NT2/D1 (cell line): ENCODE measurements at regions not wholly inside any gene's neighbourhood (a gene's known extent, or its start where the extent isn't known, plus 50 kb on each side); places are given as distances from the start of the nearest gene placed in this dataset.
"Not testable (repeated sequence)": the region's sequence is repeated elsewhere in the genome, so short reads cannot be mapped to it uniquely, and the experiment has no call there.

Experiments
- DNase-seq: peaks from one replicate; pipeline ENCODE4 v3.0.0-alpha.2; 2011; ENCODE audit warnings: low read depth, low spot score
- H3K27me3 ChIP-seq: 2 replicates; pipeline ENCODE4 v1.6.0; 2011; ENCODE audit warnings: mild to moderate bottlenecking; ENCODE audit not compliant: insufficient read length, insufficient read depth
- H3K36me3 ChIP-seq: 2 replicates; pipeline ENCODE4 v1.6.1; 2011; ENCODE audit warnings: mild to moderate bottlenecking, low read length, mixed read lengths; ENCODE audit not compliant: insufficient read depth, insufficient read length
- H3K4me1 ChIP-seq: 2 replicates; pipeline ENCODE4 v1.5.1; 2011; ENCODE audit not compliant: insufficient read depth, insufficient read length
- H3K4me3 ChIP-seq: 2 replicates; pipeline ENCODE4 v1.5.1; 2011; ENCODE audit warnings: low read depth; ENCODE audit not compliant: insufficient read length
- H3K9ac ChIP-seq: 2 replicates; pipeline ENCODE4 v1.6.0; 2011; ENCODE audit warnings: low read depth; ENCODE audit not compliant: insufficient read length
- H3K9me3 ChIP-seq: 2 replicates; pipeline ENCODE4 v1.5.1; 2011; ENCODE audit warnings: mild to moderate bottlenecking, low read length; ENCODE audit not compliant: insufficient read depth
- SUZ12 ChIP-seq: IDR thresholded peaks from 2 replicates; pipeline ENCODE4 v1.6.1; 2011; ENCODE audit not compliant: insufficient read length, insufficient read depth; ENCODE audit errors: extremely low read depth
- YY1 ChIP-seq: IDR thresholded peaks from 2 replicates; pipeline ENCODE4 v1.6.1; 2011; ENCODE audit not compliant: insufficient read length, insufficient read depth
- ZNF274 ChIP-seq: IDR thresholded peaks from 2 replicates; pipeline ENCODE4 v1.6.1; 2011; ENCODE audit warnings: mild to moderate bottlenecking, low read depth, low read length

GRCh38 chr2:14773696-14774095 lies 141.2 kb downstream of the LRATD1 start:
- no peaks in the 10 kb centered on the region for H3K36me3 ChIP-seq
- no peaks in the 10 kb centered on the region for H3K9me3 ChIP-seq
- TF ChIP-seq ZNF274 (no peak), YY1 (no peak), SUZ12 (no peak)
- no peaks in the 10 kb centered on the region for H3K27me3 ChIP-seq
- H3K4me3 ChIP-seq, result no peak overlapping the region
- H3K4me1 ChIP-seq, result no peaks in the 10 kb centered on the region
- no peak overlapping the region for H3K9ac ChIP-seq
- DNase-seq, result no peak

DNA sequence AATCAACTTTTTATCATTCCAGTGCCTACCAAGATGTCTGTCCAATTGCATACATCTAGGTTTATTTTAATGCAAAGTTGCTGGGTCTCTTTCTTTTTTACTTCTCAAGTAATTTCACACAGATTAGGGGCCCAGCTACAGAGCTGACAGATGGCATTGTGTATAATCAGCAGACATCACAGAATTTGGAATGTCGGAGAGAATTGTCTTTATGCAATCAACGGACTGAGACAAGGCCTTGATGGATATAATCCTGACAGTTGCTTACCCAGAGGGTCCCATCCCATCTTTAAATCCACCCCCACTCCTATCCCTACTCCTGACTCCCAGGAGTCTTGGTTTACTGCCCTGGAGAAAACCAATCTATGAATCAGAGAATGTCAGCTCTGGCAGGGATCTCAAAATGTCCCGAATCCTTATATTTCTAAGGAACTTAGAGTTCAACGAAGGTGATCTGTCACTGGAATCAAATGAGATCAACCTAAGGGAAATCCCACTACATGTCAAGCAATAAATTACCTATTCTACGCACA lies 142.0 kb downstream of the LRATD1 start:
- Histone ChIP-seq H3K36me3 (no peaks in the 10 kb centered on the region), H3K4me3 (no peak overlapping the region), H3K4me1 (no peaks in the 10 kb centered on the region), H3K27me3 (no peaks in the 10 kb centered on the region), H3K9ac (no peak overlapping the region), H3K9me3 (no peaks in the 10 kb centered on the region)
- TF ChIP-seq YY1 (no peak), SUZ12 (no peak)
- DNase-seq, result no peak

DNA sequence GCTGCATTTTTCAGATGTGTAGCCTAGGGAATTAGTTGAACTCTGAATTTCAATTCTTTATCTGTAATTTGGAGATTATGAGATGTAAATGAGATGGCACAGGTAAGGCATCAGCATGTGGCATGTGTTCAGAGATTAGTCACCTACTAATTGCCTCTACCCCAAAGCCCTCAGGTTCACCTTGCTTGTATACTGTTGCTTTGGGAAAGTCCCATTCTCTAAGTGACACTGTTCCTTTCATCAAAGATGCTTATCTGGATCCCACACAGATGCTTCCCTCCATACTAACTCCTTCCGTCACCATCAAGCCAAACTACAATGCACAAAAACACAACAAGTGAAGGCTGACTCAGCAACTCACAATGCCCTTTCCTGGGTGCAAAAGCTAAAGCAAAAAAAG lies 143.7 kb downstream of the LRATD1 start:
- Histone ChIP-seq H3K36me3 (no peaks in the 10 kb centered on the region), H3K4me3 (no peak overlapping the region), H3K9ac (no peak overlapping the region), H3K4me1 (no peaks in the 10 kb centered on the region), H3K9me3 (no peaks in the 10 kb centered on the region), H3K27me3 (no peaks in the 10 kb centered on the region)
- TF ChIP-seq SUZ12 (no peak), YY1 (no peak), ZNF274 (no peak)
- DNase-seq, result no peak

- H3K36me3 ChIP-seq, result no peaks in the 10 kb centered on the region
- no peaks in the 10 kb centered on the region for H3K9me3 ChIP-seq
- H3K27me3 ChIP-seq, result no peaks in the 10 kb centered on the region
- TF ChIP-seq ZNF274, result no peak
- no peak for TF ChIP-seq SUZ12
- TF ChIP-seq YY1, result no peak
- no peak overlapping the region for H3K4me3 ChIP-seq
- H3K4me1 ChIP-seq, result no peaks in the 10 kb centered on the region
- no peak overlapping the region for H3K9ac ChIP-seq
- no peak for DNase-seq
Observed at GRCh38 chr2:14778015-14778414, 145.5 kb downstream of the LRATD1 start.

- no peak for DNase-seq
Observed at GRCh38 chr2:14779252-14779651, 146.7 kb downstream of the LRATD1 start.

DNA sequence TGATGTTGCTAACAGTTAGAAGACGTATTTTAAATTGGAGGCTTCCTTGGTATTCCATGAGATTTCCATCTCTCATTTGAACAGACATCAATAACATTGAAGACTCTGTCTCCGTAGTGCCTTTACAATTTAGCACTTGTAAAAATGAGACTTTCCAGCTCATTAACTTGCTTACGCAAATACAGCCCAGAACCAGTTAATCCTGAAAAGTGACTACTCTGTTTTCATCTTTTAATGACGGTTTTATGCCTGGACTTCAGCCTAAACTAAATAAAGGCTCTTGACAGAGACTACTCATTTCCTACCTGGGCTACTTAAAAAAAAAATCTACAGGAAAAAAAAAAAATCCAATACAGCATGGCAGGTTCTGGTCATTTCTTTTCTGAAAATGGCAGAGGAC lies 148.6 kb downstream of the LRATD1 start:
- no peaks in the 10 kb centered on the region for H3K27me3 ChIP-seq
- H3K4me3 ChIP-seq, result no peak overlapping the region
- H3K4me1 ChIP-seq, result no peaks in the 10 kb centered on the region
- no peak for TF ChIP-seq YY1
- TF ChIP-seq SUZ12, result no peak
- no peak for TF ChIP-seq ZNF274
- no peak overlapping the region for H3K9ac ChIP-seq
- H3K36me3 ChIP-seq, result no peaks in the 10 kb centered on the region
- no peak for DNase-seq
- H3K9me3 ChIP-seq, result no peaks in the 10 kb centered on the region

More at GRCh38 chr2:14779252-14779651, 146.7 kb downstream of the LRATD1 start:
- no peaks in the 10 kb centered on the region for H3K4me1 ChIP-seq
- no peaks in the 10 kb centered on the region for H3K36me3 ChIP-seq
- H3K27me3 ChIP-seq, result no peaks in the 10 kb centered on the region
- no peak overlapping the region for H3K4me3 ChIP-seq
- no peak overlapping the region for H3K9ac ChIP-seq
- no peaks in the 10 kb centered on the region for H3K9me3 ChIP-seq
- TF ChIP-seq ZNF274 (no peak), YY1 (no peak), SUZ12 (no peak)

GRCh38 chr2:14788814-14789213 lies 156.3 kb downstream of the LRATD1 start:
- not testable (repeated sequence) for DNase-seq, H3K9ac ChIP-seq, H3K36me3 ChIP-seq, H3K4me3 ChIP-seq, H3K4me1 ChIP-seq, H3K27me3 ChIP-seq
- peaks cover 11% of the 10 kb centered on the region; the same call in 1 of the 2 replicates for H3K9me3 ChIP-seq
